Keratinocyte (primary cell): ENCODE measurements at regions not wholly inside any gene's neighbourhood (a gene's known extent, or its start where the extent isn't known, plus 50 kb on each side); places are given as distances from the start of the nearest gene placed in this dataset.

Experiments
- EZH2 ChIP-seq: IDR thresholded peaks from one replicate; pipeline ENCODE4 v1.6.1; 2012; ENCODE audit warnings: inconsistent platforms, mild to moderate bottlenecking, low read length, moderate library complexity
- TF ChIP-seq, protein P1 (sequence below), 3 experiments: IDR thresholded peaks in 1 of 3; conservative IDR thresholded peaks in 1 of 3; optimal IDR thresholded peaks in 1 of 3; 2 replicates in 2 of 3; 3 replicates in 1 of 3; pipeline versions ENCODE3 to v1.5.1; 2011; ENCODE audit warnings: low read length in 3 of 3, mild to moderate bottlenecking in 3 of 3, moderate library complexity in 2 of 3, control low read depth in 1 of 3, inconsistent platforms in 1 of 3; ENCODE audit not compliant: insufficient read depth in 2 of 3; ENCODE audit errors: extremely low read depth in 1 of 3

DNA sequence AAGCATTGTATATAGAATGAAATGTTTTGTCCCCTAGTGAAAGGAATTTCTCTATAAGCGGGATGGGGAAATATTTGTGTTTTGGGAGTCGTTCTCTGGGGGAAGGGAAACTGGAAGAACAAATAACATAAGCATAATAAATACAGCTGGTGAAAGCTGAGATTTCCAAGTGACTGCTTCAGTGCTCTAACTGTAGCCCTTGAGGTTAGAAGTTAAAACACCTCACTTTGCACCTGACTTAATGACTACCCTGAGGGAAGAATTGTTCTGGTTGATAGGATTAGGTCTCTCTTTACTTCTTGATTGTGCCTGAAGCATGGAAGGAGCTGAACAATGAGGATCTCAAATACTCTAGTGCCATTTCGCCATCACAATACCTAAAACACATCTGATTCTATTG is 307.4 kb downstream of the MAN2A1 start:
- TF ChIP-seq, protein P1, sequence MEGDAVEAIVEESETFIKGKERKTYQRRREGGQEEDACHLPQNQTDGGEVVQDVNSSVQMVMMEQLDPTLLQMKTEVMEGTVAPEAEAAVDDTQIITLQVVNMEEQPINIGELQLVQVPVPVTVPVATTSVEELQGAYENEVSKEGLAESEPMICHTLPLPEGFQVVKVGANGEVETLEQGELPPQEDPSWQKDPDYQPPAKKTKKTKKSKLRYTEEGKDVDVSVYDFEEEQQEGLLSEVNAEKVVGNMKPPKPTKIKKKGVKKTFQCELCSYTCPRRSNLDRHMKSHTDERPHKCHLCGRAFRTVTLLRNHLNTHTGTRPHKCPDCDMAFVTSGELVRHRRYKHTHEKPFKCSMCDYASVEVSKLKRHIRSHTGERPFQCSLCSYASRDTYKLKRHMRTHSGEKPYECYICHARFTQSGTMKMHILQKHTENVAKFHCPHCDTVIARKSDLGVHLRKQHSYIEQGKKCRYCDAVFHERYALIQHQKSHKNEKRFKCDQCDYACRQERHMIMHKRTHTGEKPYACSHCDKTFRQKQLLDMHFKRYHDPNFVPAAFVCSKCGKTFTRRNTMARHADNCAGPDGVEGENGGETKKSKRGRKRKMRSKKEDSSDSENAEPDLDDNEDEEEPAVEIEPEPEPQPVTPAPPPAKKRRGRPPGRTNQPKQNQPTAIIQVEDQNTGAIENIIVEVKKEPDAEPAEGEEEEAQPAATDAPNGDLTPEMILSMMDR (optimal IDR thresholded peaks at IDR 0.05 in 1 of 3, IDR thresholded peaks at IDR 0.05 in 1 of 3, conservative IDR thresholded peaks at IDR 0.05 in 1 of 3; ENCODE audit: extremely low read depth in 1 of 3, insufficient read depth in 2 of 3, low read length in 3 of 3), result no peak
- no peak for TF ChIP-seq EZH2
